H1 (cell line): ENCODE measurements at regions not wholly inside any gene's neighbourhood (a gene's known extent, or its start where the extent isn't known, plus 50 kb on each side); places are given as distances from the start of the nearest gene placed in this dataset.

ENCODE experiments used
- ATF3 ChIP-seq: IDR thresholded peaks from 2 replicates; pipeline ENCODE4 v1.6.1; 2011; ENCODE audit warnings: low read depth, mild to moderate bottlenecking, low read length; ENCODE audit not compliant: insufficient read depth
- CBX5 ChIP-seq: fragments of 300-800, 300-1000 bp; sonication (generic); IDR thresholded peaks from 2 replicates; pipeline ENCODE4 v1.7.1; 2016; ENCODE audit warnings: antibody characterized with exemption, low read length, low read depth
- CBX8 ChIP-seq: fragments of 300-800, 300-1000 bp; sonication (generic); IDR thresholded peaks from 2 replicates; pipeline ENCODE4 v1.7.1; 2016; ENCODE audit warnings: low read depth, low read length, borderline replicate concordance
- CEBPB ChIP-seq: IDR thresholded peaks from 2 replicates; pipeline ENCODE4 v1.6.1; 2012; ENCODE audit warnings: low read depth, low read length
- CHD7 ChIP-seq: fragments of 300-600 bp; sonication (generic); IDR thresholded peaks from 2 replicates; pipeline ENCODE4 v1.7.1; 2012; ENCODE audit warnings: low read length, moderate library complexity, mild to moderate bottlenecking, inconsistent platforms; ENCODE audit not compliant: insufficient replicate concordance
- KDM4A ChIP-seq: IDR thresholded peaks from one replicate; pipeline ENCODE4 v1.7.1; 2012; ENCODE audit warnings: low read depth, mild to moderate bottlenecking, moderate library complexity, low read length, inconsistent platforms; ENCODE audit not compliant: severe bottlenecking
- YY1 ChIP-seq: IDR thresholded peaks from 2 replicates; pipeline ENCODE4 v1.6.1; 2011; ENCODE audit warnings: low read depth, mild to moderate bottlenecking, low read length

DNA sequence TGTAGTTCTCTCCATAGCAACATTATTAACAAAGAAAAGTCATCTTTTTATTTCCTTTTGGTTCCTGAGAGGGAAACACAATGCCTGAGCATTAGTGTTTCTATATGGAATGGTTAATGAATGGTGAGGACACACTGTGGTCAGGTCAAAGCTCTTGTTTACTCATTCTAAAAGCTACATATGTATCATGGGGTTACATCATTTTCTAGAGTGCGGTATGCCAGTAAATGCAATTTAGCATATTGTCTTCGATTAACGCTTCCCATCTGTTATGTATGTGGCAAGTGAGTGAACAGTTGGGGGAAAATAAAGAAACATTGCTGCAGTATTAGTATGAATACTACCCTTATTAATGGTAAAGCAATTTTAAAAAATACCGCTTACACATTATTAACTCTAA lies 1152.2 kb upstream of the SPRY2 start (continued):
- TF ChIP-seq CHD7 (no peak), KDM4A (no peak), CBX5 (no peak), YY1 (no peak), CBX8 (no peak), ATF3 (no peak), CEBPB (no peak)
